Naive thymus-derived CD4-positive, alpha-beta T cell (primary cell): ENCODE measurements at regions not wholly inside any gene's neighbourhood (a gene's known extent, or its start where the extent isn't known, plus 50 kb on each side); places are given as distances from the start of the nearest gene placed in this dataset.
"Not testable (repeated sequence)": the region's sequence is repeated elsewhere in the genome, so short reads cannot be mapped to it uniquely, and the experiment has no call there.

Experiments used
- ATAC-seq: fragments of 150-1000 bp; cut with Tn5 transposase; 2 replicates; pipeline ENCODE4 v1.10.0; 2021; ENCODE audit warnings: mild to moderate bottlenecking, moderate library complexity
- CTCF ChIA-PET: fragments of 350-600 bp; sonication (Branson Sonifier 250); formaldehyde crosslinking; loops from one replicate; lab custom pipeline; 2021; ENCODE audit warnings: antibody characterized with exemption; lab: Charles Lee
- POLR2A ChIA-PET: fragments of 350-600 bp; sonication (Branson Sonifier 250); formaldehyde crosslinking; loops from one replicate; lab custom pipeline; 2021; ENCODE audit warnings: antibody characterized with exemption, inconsistent platforms; lab: Charles Lee
- DNase-seq, 9 donors: peaks; one replicate each; pipeline versions ENCODE4 v3.0.0 to v3.0.0-alpha.2; 2020 to 2022; ENCODE audit warnings: mixed read lengths in 1 of 9
- H3K27ac ChIP-seq: one replicate; pipeline ENCODE4 v1.7.0; 2013; ENCODE audit warnings: mild to moderate bottlenecking, low read depth, low read length, moderate library complexity
- H3K27me3 ChIP-seq, 2 donors: one replicate each; pipeline ENCODE4 v1.7.0; 2013; ENCODE audit warnings: low read length in 2 of 2, mild to moderate bottlenecking in 2 of 2, moderate library complexity in 2 of 2; ENCODE audit not compliant: control insufficient read depth in 2 of 2, insufficient read depth in 2 of 2
- H3K36me3 ChIP-seq, 3 experiments: 1 replicate in 2 of 3; 2 replicates in 1 of 3; pipeline ENCODE4 v1.7.0; 2013; ENCODE audit warnings: low read length in 3 of 3, mild to moderate bottlenecking in 3 of 3, moderate library complexity in 1 of 3; ENCODE audit not compliant: insufficient read depth in 3 of 3, control insufficient read depth in 2 of 3
- H3K4me1 ChIP-seq, 2 donors: one replicate each; pipeline ENCODE4 v1.7.0; 2013; ENCODE audit warnings: low read length in 2 of 2, mild to moderate bottlenecking in 2 of 2, moderate library complexity in 1 of 2; ENCODE audit not compliant: control insufficient read depth in 2 of 2, insufficient read depth in 2 of 2
- H3K4me3 ChIP-seq: 2 replicates; pipeline ENCODE4 v1.7.0; 2013; ENCODE audit warnings: mild to moderate bottlenecking, low read length
- H3K9me3 ChIP-seq, 3 experiments: 1 replicate in 2 of 3; 2 replicates in 1 of 3; pipeline ENCODE4 v1.7.0; 2013; ENCODE audit warnings: low read length in 3 of 3; ENCODE audit not compliant: control insufficient read depth in 2 of 3
- H3K27ac Mint-ChIP-seq, 9 donors: one replicate each; pipeline ENCODE4 v1.8.0; 2020 to 2022; ENCODE audit warnings: mixed read lengths in 9 of 9, mild to moderate bottlenecking in 8 of 9, moderate library complexity in 5 of 9, inconsistent platforms in 2 of 9
- H3K27me3 Mint-ChIP-seq, 5 donors: one replicate each; pipeline ENCODE4 v1.8.0; 2021 to 2022; ENCODE audit warnings: mixed read lengths in 5 of 5, mild to moderate bottlenecking in 1 of 5
- H3K36me3 Mint-ChIP-seq, 5 donors: one replicate each; pipeline ENCODE4 v1.8.0; 2020 to 2022; ENCODE audit warnings: mixed read lengths in 5 of 5, mild to moderate bottlenecking in 3 of 5, inconsistent platforms in 1 of 5
- H3K4me1 Mint-ChIP-seq, 7 donors: one replicate each; pipeline ENCODE4 v1.8.0; 2020 to 2022; ENCODE audit warnings: mixed read lengths in 7 of 7, mild to moderate bottlenecking in 3 of 7, inconsistent platforms in 1 of 7
- H3K4me3 Mint-ChIP-seq, 10 donors: one replicate each; pipeline ENCODE4 v1.8.0; 2020 to 2022; ENCODE audit warnings: mild to moderate bottlenecking in 10 of 10, mixed read lengths in 10 of 10, moderate library complexity in 6 of 10, inconsistent platforms in 2 of 10
- H3K9me3 Mint-ChIP-seq, 11 donors: one replicate each; pipeline ENCODE4 v1.8.0; 2020 to 2022; ENCODE audit warnings: mixed read lengths in 11 of 11, mild to moderate bottlenecking in 4 of 11, inconsistent platforms in 1 of 11, moderate library complexity in 1 of 11
- intact Hi-C, 2 donors: fragments of 100-400 bp; cut with micrococcal nuclease; formaldehyde crosslinking; loops; one replicate each; pipeline ENCODE4 v1.15.1; 2023

GRCh38 chr5:113742176-113742575, 228.7 kb downstream of the YTHDC2 start:
- H3K27me3 ChIP-seq = no peaks in the 10 kb centered on the region
- no peaks in the 10 kb centered on the region for H3K4me1 ChIP-seq
- ChIA-PET CTCF (no interaction called here), POLR2A (no interaction called here)
- Mint-ChIP-seq H3K36me3 (no peaks in the 10 kb centered on the region), H3K9me3 (peaks cover 0 to 6% (median 2%) of the 10 kb centered on the region in 11 donors), H3K4me1 (no peaks in the 10 kb centered on the region), H3K27me3 (peaks cover 0 to 19% (median 0%) of the 10 kb centered on the region in 5 donors), H3K4me3 (no peak overlapping the region), H3K27ac (no peak overlapping the region)
- no peak for ATAC-seq
- H3K36me3 ChIP-seq = no peaks in the 10 kb centered on the region
- no peak overlapping the region for H3K27ac ChIP-seq
- no peaks in the 10 kb centered on the region for H3K9me3 ChIP-seq
- H3K4me3 ChIP-seq = no peak overlapping the region
- intact Hi-C loops = no loop called here
- DNase-seq = no peak

- Mint-ChIP-seq H3K4me1 (no peaks in the 10 kb centered on the region), H3K27me3 (peaks cover 0 to 19% (median 0%) of the 10 kb centered on the region in 5 donors), H3K9me3 (peaks cover 0 to 6% (median 3%) of the 10 kb centered on the region in 11 donors), H3K36me3 (no peaks in the 10 kb centered on the region), H3K27ac (no peak overlapping the region), H3K4me3 (no peak overlapping the region)
- ChIA-PET CTCF (no interaction called here), POLR2A (no interaction called here)
- no peak overlapping the region for H3K27ac ChIP-seq
- no peak for ATAC-seq
- intact Hi-C loops = no loop called here
- no peak for DNase-seq
- no peaks in the 10 kb centered on the region for H3K27me3 ChIP-seq
- no peaks in the 10 kb centered on the region for H3K36me3 ChIP-seq
- H3K4me3 ChIP-seq = no peak overlapping the region
- H3K9me3 ChIP-seq = no peaks in the 10 kb centered on the region
- H3K4me1 ChIP-seq = no peaks in the 10 kb centered on the region
These were observed 229.1 kb downstream of the YTHDC2 start for GRCh38 chr5:113742639-113743038.

- peaks cover 0 to 16% (median 5%) of the 10 kb centered on the region in 11 donors for H3K9me3 Mint-ChIP-seq
- H3K27ac ChIP-seq = no peak overlapping the region
- no peaks in the 10 kb centered on the region for H3K4me1 Mint-ChIP-seq
- H3K4me3 ChIP-seq = no peak overlapping the region
- H3K27ac Mint-ChIP-seq = no peak overlapping the region
- H3K36me3 Mint-ChIP-seq = no peaks in the 10 kb centered on the region
- peaks cover 0 to 3% of the 10 kb centered on the region in 2 donors for H3K27me3 ChIP-seq
- ChIA-PET CTCF (no interaction called here), POLR2A (no interaction called here)
- no peaks in the 10 kb centered on the region for H3K9me3 ChIP-seq
- no peaks in the 10 kb centered on the region for H3K4me1 ChIP-seq
- H3K27me3 Mint-ChIP-seq = peaks cover 0 to 10% (median 0%) of the 10 kb centered on the region in 5 donors
- intact Hi-C loops = no loop called here
- no peaks in the 10 kb centered on the region for H3K36me3 ChIP-seq
- no peak overlapping the region for H3K4me3 Mint-ChIP-seq
- ATAC-seq = no peak
- no peak for DNase-seq
These were observed 234.9 kb downstream of the YTHDC2 start for GRCh38 chr5:113748403-113748802.

DNA sequence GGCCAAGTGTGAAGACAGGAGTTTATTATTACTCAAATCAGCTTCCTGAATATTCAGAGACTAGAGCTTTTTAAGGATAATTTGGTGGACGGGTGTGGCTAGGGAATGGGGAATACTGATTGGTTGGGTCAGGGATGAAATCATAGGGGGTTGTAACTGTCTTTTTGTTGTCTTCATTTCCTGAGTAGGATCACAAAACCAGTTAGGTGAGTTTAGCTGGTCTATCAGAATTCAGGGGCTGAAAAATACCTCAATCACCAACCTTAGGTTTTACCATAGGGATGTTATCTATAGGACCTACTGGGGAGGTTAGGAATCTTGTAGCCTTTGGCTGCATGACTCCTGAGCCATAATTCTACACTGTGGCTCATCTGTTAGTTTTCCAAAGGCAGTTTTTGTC, 235.8 kb downstream of the YTHDC2 start:
- Mint-ChIP-seq H3K36me3 (no peaks in the 10 kb centered on the region), H3K4me1 (no peaks in the 10 kb centered on the region), H3K9me3 (peaks cover 0 to 16% (median 5%) of the 10 kb centered on the region in 11 donors), H3K4me3 (no peak overlapping the region), H3K27ac (no peak overlapping the region), H3K27me3 (peaks cover 0 to 10% (median 0%) of the 10 kb centered on the region in 5 donors)
- ChIA-PET POLR2A (no interaction called here), CTCF (no interaction called here)
- DNase-seq = no peak
- intact Hi-C loops = no loop called here
- H3K27me3 ChIP-seq = peaks cover 0 to 3% of the 10 kb centered on the region in 2 donors
- H3K36me3 ChIP-seq = no peaks in the 10 kb centered on the region
- H3K9me3 ChIP-seq = no peaks in the 10 kb centered on the region
- no peak for ATAC-seq
- H3K27ac ChIP-seq = no peak overlapping the region
- H3K4me1 ChIP-seq = no peaks in the 10 kb centered on the region
- no peak overlapping the region for H3K4me3 ChIP-seq

DNA sequence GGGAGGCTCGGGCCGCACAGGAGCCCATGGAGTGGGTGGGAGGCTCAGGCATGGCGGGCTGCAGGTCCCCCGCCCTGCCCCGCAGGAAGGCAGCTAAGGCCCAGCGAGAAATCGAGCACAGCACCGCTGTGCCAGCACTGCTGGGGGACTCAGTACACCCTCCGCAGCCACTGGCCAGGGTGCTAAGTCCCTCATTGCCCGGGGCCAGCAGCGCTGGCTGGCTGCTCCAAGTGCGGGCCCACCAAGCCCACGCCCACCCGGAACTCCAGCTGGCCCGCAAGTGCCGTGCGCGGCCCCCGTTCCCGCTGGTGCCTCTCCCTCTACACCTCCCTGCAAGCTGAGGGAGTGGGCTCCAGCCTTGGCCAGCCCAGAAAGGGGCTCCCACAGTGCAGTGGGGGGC, 239.7 kb downstream of the YTHDC2 start:
- H3K9me3 ChIP-seq, CTCF ChIA-PET, H3K4me1 ChIP-seq, intact Hi-C loops, ATAC-seq, H3K27ac ChIP-seq, DNase-seq, POLR2A ChIA-PET, H3K36me3 ChIP-seq, H3K27me3 ChIP-seq, H3K36me3 Mint-ChIP-seq, H3K27ac Mint-ChIP-seq, H3K4me1 Mint-ChIP-seq, H3K4me3 Mint-ChIP-seq, H3K4me3 ChIP-seq: not testable (repeated sequence)
- peaks cover 0 to 11% (median 5%) of the 10 kb centered on the region in 11 donors for H3K9me3 Mint-ChIP-seq
- H3K27me3 Mint-ChIP-seq = peaks cover 0 to 14% (median 0%) of the 10 kb centered on the region in 5 donors

DNA sequence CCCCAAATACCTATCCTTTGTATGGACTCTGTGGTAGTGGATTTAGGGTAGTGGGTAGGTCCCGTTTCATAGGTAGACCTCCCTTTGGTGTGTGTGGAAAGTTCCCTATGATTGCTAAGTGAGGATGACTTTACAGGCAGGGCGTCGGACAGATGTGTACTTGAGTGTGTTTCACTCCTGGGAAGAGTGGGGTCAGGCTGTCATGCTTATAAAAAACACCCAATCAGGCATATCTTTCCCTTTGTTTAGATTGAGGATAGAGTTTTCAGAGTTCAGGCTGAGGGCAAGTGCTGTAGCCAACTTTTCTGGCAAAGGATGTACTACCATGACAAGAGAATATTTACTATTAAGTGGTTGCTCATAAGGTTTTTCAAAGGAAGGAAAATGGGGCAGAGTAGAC, 242.0 kb downstream of the YTHDC2 start:
- ChIA-PET POLR2A (no interaction called here), CTCF (no interaction called here)
- H3K4me3 ChIP-seq = no peak overlapping the region
- no peaks in the 10 kb centered on the region for H3K27me3 ChIP-seq
- H3K4me1 ChIP-seq = no peaks in the 10 kb centered on the region
- no peak overlapping the region for H3K4me3 Mint-ChIP-seq
- no peaks in the 10 kb centered on the region for H3K36me3 ChIP-seq
- H3K4me1 Mint-ChIP-seq = no peaks in the 10 kb centered on the region
- intact Hi-C loops = no loop called here
- H3K27me3 Mint-ChIP-seq = peaks cover 0 to 14% (median 0%) of the 10 kb centered on the region in 5 donors
- H3K27ac Mint-ChIP-seq = no peak overlapping the region
- no peak for DNase-seq
- no peak for ATAC-seq
- peaks cover 0 to 7% (median 2%) of the 10 kb centered on the region in 11 donors for H3K9me3 Mint-ChIP-seq
- no peak overlapping the region for H3K27ac ChIP-seq
- no peaks in the 10 kb centered on the region for H3K9me3 ChIP-seq
- H3K36me3 Mint-ChIP-seq = no peaks in the 10 kb centered on the region

GRCh38 chr5:113757508-113757907, 244.0 kb downstream of the YTHDC2 start:
- no peak overlapping the region for H3K27ac Mint-ChIP-seq
- Histone ChIP-seq H3K4me3 (no peak overlapping the region), H3K27me3 (no peaks in the 10 kb centered on the region), H3K4me1 (no peaks in the 10 kb centered on the region), H3K9me3 (no peaks in the 10 kb centered on the region), H3K36me3 (no peaks in the 10 kb centered on the region), H3K27ac (no peak overlapping the region)
- peaks cover 0 to 5% (median 0%) of the 10 kb centered on the region in 11 donors for H3K9me3 Mint-ChIP-seq
- intact Hi-C loops = no loop called here
- H3K4me3 Mint-ChIP-seq = no peak overlapping the region
- no peaks in the 10 kb centered on the region for H3K36me3 Mint-ChIP-seq
- ChIA-PET CTCF (no interaction called here), POLR2A (no interaction called here)
- peaks cover 0 to 4% (median 0%) of the 10 kb centered on the region in 5 donors for H3K27me3 Mint-ChIP-seq
- no peaks in the 10 kb centered on the region for H3K4me1 Mint-ChIP-seq
- ATAC-seq (no peak), DNase-seq (no peak)
